ENCODE measurements at regions not wholly inside any gene's neighbourhood (a gene's known extent, or its start where the extent isn't known, plus 50 kb on each side); places are given as distances from the start of the nearest gene placed in this dataset.

- no peaks in the 10 kb centered on the region for H3K4me1 Mint-ChIP-seq
- no peak for TF ChIP-seq CTCF (IDR thresholded peaks at IDR 0.05)
- no peak overlapping the region for H3K27ac Mint-ChIP-seq
- ATAC-seq (ENCODE audit: low read depth) (no peak), DNase-seq (no peak)
- CTCF ChIA-PET = no interaction called here
- intact Hi-C loops (cut with micrococcal nuclease) = no loop called here
- POLR2A ChIA-PET = no interaction called here
- H3K9me3 Mint-ChIP-seq = peaks cover 7% of the 10 kb centered on the region
- H3K36me3 Mint-ChIP-seq (ENCODE audit: low read depth) = no peaks in the 10 kb centered on the region
- peaks cover 2% of the 10 kb centered on the region for H3K27me3 Mint-ChIP-seq
- H3K4me3 Mint-ChIP-seq = no peak overlapping the region
Measured at GRCh38 chr1:37162059-37162458, 127.7 kb upstream of the GRIK3 start.

GRCh38 chr1:37166005-37166404, 131.7 kb upstream of the GRIK3 start:
- ChIA-PET POLR2A (no interaction called here), CTCF (no interaction called here)
- intact Hi-C loops (cut with micrococcal nuclease) = no loop called here
- Mint-ChIP-seq H3K4me3 (no peak overlapping the region), H3K27me3 (peaks cover 26% of the 10 kb centered on the region), H3K27ac (no peak overlapping the region), H3K4me1 (no peaks in the 10 kb centered on the region), H3K36me3 (ENCODE audit: low read depth) (no peaks in the 10 kb centered on the region), H3K9me3 (peaks cover 10% of the 10 kb centered on the region)
- ATAC-seq (ENCODE audit: low read depth) (no peak), DNase-seq (no peak)
- no peak for TF ChIP-seq CTCF (IDR thresholded peaks at IDR 0.05)

DNA sequence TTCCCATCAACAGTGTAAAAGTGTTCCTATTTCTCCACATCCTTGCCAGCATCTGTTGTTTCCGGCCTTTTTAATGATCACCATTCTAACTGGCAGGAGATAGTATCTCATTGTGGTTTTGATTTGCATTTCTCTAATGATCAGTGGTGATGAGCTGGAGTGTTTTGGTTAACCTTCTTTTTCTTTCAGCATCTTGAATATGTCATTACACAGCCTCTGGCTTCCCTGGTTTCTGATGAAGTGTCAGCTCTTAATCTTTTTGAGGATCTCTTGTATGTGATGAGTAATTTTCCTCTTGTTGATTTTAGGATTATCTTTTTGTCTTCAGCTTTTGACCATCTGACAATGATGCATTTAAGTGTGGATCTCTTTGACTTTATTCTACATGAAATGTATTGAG, 133.2 kb upstream of the GRIK3 start:
- H3K4me1 Mint-ChIP-seq = no peaks in the 10 kb centered on the region
- no peak for TF ChIP-seq CTCF (IDR thresholded peaks at IDR 0.05)
- ChIA-PET POLR2A (no interaction called here), CTCF (no interaction called here)
- ATAC-seq (ENCODE audit: low read depth) (no peak), DNase-seq (no peak)
- H3K4me3 Mint-ChIP-seq = no peak overlapping the region
- H3K27me3 Mint-ChIP-seq = peaks cover 28% of the 10 kb centered on the region
- no peak overlapping the region for H3K27ac Mint-ChIP-seq
- intact Hi-C loops (cut with micrococcal nuclease) = no loop called here
- peaks cover 10% of the 10 kb centered on the region for H3K9me3 Mint-ChIP-seq
- no peaks in the 10 kb centered on the region for H3K36me3 Mint-ChIP-seq (ENCODE audit: low read depth)

DNA sequence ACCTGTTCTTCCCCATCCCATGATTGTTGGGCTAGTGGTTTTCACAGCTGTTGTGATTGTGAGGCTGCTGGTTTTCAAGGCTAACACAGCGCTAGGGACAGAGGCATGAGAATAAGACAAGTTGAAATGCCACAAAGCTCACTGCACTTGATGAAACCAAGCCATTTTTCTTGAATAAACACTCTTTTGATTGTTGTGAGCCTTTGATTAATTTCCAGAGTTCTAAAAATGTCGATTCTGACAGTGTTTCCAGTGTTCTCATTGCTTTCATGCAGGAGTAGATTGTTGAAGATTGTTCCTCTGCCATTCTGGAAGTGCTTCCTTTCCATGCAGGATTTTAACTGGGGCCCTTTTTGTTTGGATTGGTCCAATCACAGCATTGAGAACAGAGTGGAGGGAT, 134.9 kb upstream of the GRIK3 start:
- Mint-ChIP-seq H3K36me3 (ENCODE audit: low read depth) (no peaks in the 10 kb centered on the region), H3K27me3 (peaks cover 29% of the 10 kb centered on the region), H3K4me1 (no peaks in the 10 kb centered on the region), H3K27ac (no peak overlapping the region), H3K9me3 (peaks cover 6% of the 10 kb centered on the region), H3K4me3 (no peak overlapping the region)
- POLR2A ChIA-PET = no interaction called here
- no peak for ATAC-seq (ENCODE audit: low read depth)
- CTCF ChIA-PET = no interaction called here
- no peak for TF ChIP-seq CTCF (IDR thresholded peaks at IDR 0.05)
- no peak for DNase-seq
- intact Hi-C loops (cut with micrococcal nuclease) = no loop called here

GRCh38 chr1:37169743-37170275, 135.5 kb upstream of the GRIK3 start:
- no peak overlapping the region for H3K27ac Mint-ChIP-seq
- H3K4me1 Mint-ChIP-seq = no peaks in the 10 kb centered on the region
- ATAC-seq (ENCODE audit: low read depth) = no peak
- intact Hi-C loops (cut with micrococcal nuclease) = no loop called here
- POLR2A ChIA-PET = no interaction called here
- CTCF ChIA-PET = no interaction called here
- DNase-seq = no peak
- peaks cover 34% of the 10 kb centered on the region for H3K27me3 Mint-ChIP-seq
- no peaks in the 10 kb centered on the region for H3K36me3 Mint-ChIP-seq (ENCODE audit: low read depth)
- peaks cover 6% of the 10 kb centered on the region for H3K9me3 Mint-ChIP-seq
- TF ChIP-seq CTCF (IDR thresholded peaks at IDR 0.05) = no peak
- H3K4me3 Mint-ChIP-seq = no peak overlapping the region

All from activated B cell treated with CpG ODN at 0.5 μM for 24 hours (primary cell).